PC-3 (cell line): ENCODE measurements at regions not wholly inside any gene's neighbourhood (a gene's known extent, or its start where the extent isn't known, plus 50 kb on each side); places are given as distances from the start of the nearest gene placed in this dataset.

Source experiments
- ATAC-seq: fragments of 200-7000 bp; cut with Tn5 transposase; 2 replicates; pipeline ENCODE4 v1.9.1; 2020; ENCODE audit warnings: mild to moderate bottlenecking, moderate library complexity
- BruUV-seq: library from RNA; stranded (reverse); fragments of 400-500 nt; replicated peaks from 2 replicates; lab custom pipeline; 2021; lab: Mats Ljungman, UMichigan
- CTCF ChIA-PET: fragments of 300-600 bp; sonication (Branson Sonifier 250); formaldehyde crosslinking; loops from one replicate; lab custom pipeline; 2022; ENCODE audit warnings: antibody characterized with exemption; lab: Charles Lee
- POLR2A ChIA-PET: fragments of 300-600 bp; sonication (Branson Sonifier 250); formaldehyde crosslinking; loops from one replicate; lab custom pipeline; 2022; ENCODE audit warnings: antibody characterized with exemption; ENCODE audit not compliant: unreplicated experiment; lab: Charles Lee
- DNase-seq: peaks from one replicate; pipeline ENCODE4 v3.0.0-alpha.2; 2015
- H2AFZ ChIP-seq: fragments of 300-600 bp; sonication (generic); 2 replicates; pipeline ENCODE4 v1.6.0; 2016; ENCODE audit warnings: antibody characterized with exemption, low read length
- H3F3A ChIP-seq: fragments of 300-600 bp; sonication (generic); one replicate; pipeline ENCODE4 v1.6.0; 2017; ENCODE audit warnings: antibody characterized with exemption, low read length, control low read depth, mild to moderate bottlenecking; ENCODE audit not compliant: unreplicated experiment
- H3K27ac ChIP-seq: fragments of 300-600 bp; sonication (generic); 2 replicates; pipeline ENCODE4 v1.5.1; 2016; ENCODE audit warnings: mild to moderate bottlenecking, low read length
- H3K27me3 ChIP-seq: fragments of 300-600 bp; sonication (generic); 2 replicates; pipeline ENCODE4 v1.6.1; 2016; ENCODE audit warnings: low read length, mixed read lengths
- H3K36me3 ChIP-seq: fragments of 300-600 bp; sonication (generic); 2 replicates; pipeline ENCODE4 v1.6.1; 2016; ENCODE audit warnings: low read depth, mixed run types, low read length, mixed read lengths
- H3K4me1 ChIP-seq: fragments of 300-600 bp; sonication (generic); 2 replicates; pipeline ENCODE4 v1.5.1; 2016; ENCODE audit warnings: low read length; ENCODE audit not compliant: insufficient read depth
- H3K4me2 ChIP-seq: fragments of 300-600 bp; sonication (generic); 2 replicates; pipeline ENCODE4 v1.6.0; 2016; ENCODE audit warnings: low read length
- H3K4me3 ChIP-seq: fragments of 300-600 bp; sonication (generic); 2 replicates; pipeline ENCODE4 v1.5.1; 2016; ENCODE audit warnings: mild to moderate bottlenecking, low read length, mixed read lengths
- H3K79me2 ChIP-seq: fragments of 300-600 bp; sonication (generic); 2 replicates; pipeline ENCODE4 v1.6.1; 2017; ENCODE audit warnings: low read length, mixed read lengths
- H3K9ac ChIP-seq: fragments of 300-600 bp; sonication (generic); 2 replicates; pipeline ENCODE4 v1.6.0; 2016; ENCODE audit warnings: mild to moderate bottlenecking, low read length
- H3K9me2 ChIP-seq: fragments of 300-600 bp; sonication (generic); replicated peaks from 2 replicates; pipeline ENCODE4 v1.6.1; 2016; ENCODE audit warnings: mixed run types, low read length, mixed read lengths
- H3K9me3 ChIP-seq: fragments of 300-600 bp; sonication (generic); 2 replicates; pipeline ENCODE4 v1.6.1; 2016; ENCODE audit warnings: low read length, mixed read lengths
- H4K20me1 ChIP-seq: fragments of 300-600 bp; sonication (generic); 2 replicates; pipeline ENCODE4 v1.6.1; 2016; ENCODE audit warnings: low read length, mixed read lengths
- CTCF ChIP-seq: fragments of 300-600 bp; sonication (generic); conservative IDR thresholded peaks from 2 replicates; pipeline ENCODE4 v1.5.1; 2017; ENCODE audit warnings: antibody characterized with exemption, low read depth, mild to moderate bottlenecking, low read length
- EZH2 ChIP-seq: fragments of 300-600 bp; sonication (generic); IDR thresholded peaks from one replicate; pipeline ENCODE4 v1.6.1; 2017; ENCODE audit warnings: antibody characterized with exemption, mild to moderate bottlenecking, low read length; ENCODE audit not compliant: unreplicated experiment
- EZH2phosphoT487 ChIP-seq: fragments of 300-600 bp; sonication (generic); IDR thresholded peaks from 2 replicates; pipeline ENCODE4 v1.6.1; 2018; ENCODE audit warnings: mild to moderate bottlenecking, antibody characterized with exemption, low read length, borderline replicate concordance
- intact Hi-C: fragments of 100-400 bp; cut with micrococcal nuclease; formaldehyde crosslinking; loops from 2 replicates; pipeline ENCODE4 v1.9.0; 2023

GRCh38 chr2:23246992-23247683 lies 137.8 kb upstream of the KLHL29 start:
- H3K27me3 ChIP-seq: peaks cover 14% of the 10 kb centered on the region; the same call in 1 of the 2 replicates
- intact Hi-C loops: no loop called here
- ChIA-PET CTCF (no interaction called here), POLR2A (no interaction called here)
- H3K4me3 ChIP-seq: no peak overlapping the region
- ATAC-seq: no peak
- DNase-seq: no peak
- H3K9me2 ChIP-seq: no peaks in the 10 kb centered on the region
- no peaks in the 10 kb centered on the region for H3F3A ChIP-seq
- no peaks in the 10 kb centered on the region for H3K4me1 ChIP-seq
- H4K20me1 ChIP-seq: no peaks in the 10 kb centered on the region
- H3K9me3 ChIP-seq: no peaks in the 10 kb centered on the region
- TF ChIP-seq EZH2phosphoT487 (no peak), CTCF (no peak), EZH2 (no peak)
- H3K4me2 ChIP-seq: no peak overlapping the region
- H3K9ac ChIP-seq: no peak overlapping the region
- no peak overlapping the region for H3K27ac ChIP-seq
- no peaks in the 10 kb centered on the region for H3K36me3 ChIP-seq
- BruUV-seq: no TSS peak
- no peaks in the 10 kb centered on the region for H3K79me2 ChIP-seq
- H2AFZ ChIP-seq: no peak overlapping the region

GRCh38 chr2:23248667-23249066 lies 136.3 kb upstream of the KLHL29 start:
- CTCF ChIA-PET: no interaction called here
- no peak overlapping the region for H3K4me2 ChIP-seq
- intact Hi-C loops: no loop called here
- DNase-seq: no peak
- H3K9me2 ChIP-seq: no peaks in the 10 kb centered on the region
- no peaks in the 10 kb centered on the region for H3K4me1 ChIP-seq
- no peak for TF ChIP-seq CTCF
- no peak for TF ChIP-seq EZH2phosphoT487
- TF ChIP-seq EZH2: no peak
- BruUV-seq: no TSS peak
- no peaks in the 10 kb centered on the region for H3F3A ChIP-seq
- no peak overlapping the region for H3K27ac ChIP-seq
- H4K20me1 ChIP-seq: no peaks in the 10 kb centered on the region
- no peaks in the 10 kb centered on the region for H3K36me3 ChIP-seq
- H3K9ac ChIP-seq: no peak overlapping the region
- no peaks in the 10 kb centered on the region for H3K9me3 ChIP-seq
- no peak overlapping the region for H2AFZ ChIP-seq
- ATAC-seq: no peak
- H3K79me2 ChIP-seq: no peaks in the 10 kb centered on the region
- POLR2A ChIA-PET: no interaction called here
- peaks cover 14% of the 10 kb centered on the region; the same call in 1 of the 2 replicates for H3K27me3 ChIP-seq
- no peak overlapping the region for H3K4me3 ChIP-seq

- intact Hi-C loops: no loop called here
- Histone ChIP-seq H3F3A (no peaks in the 10 kb centered on the region), H3K9me3 (no peaks in the 10 kb centered on the region), H3K4me3 (no peak overlapping the region), H3K9ac (no peak overlapping the region), H3K27me3 (peaks cover 14% of the 10 kb centered on the region; the same call in 1 of the 2 replicates), H3K4me1 (no peaks in the 10 kb centered on the region), H2AFZ (no peak overlapping the region), H3K79me2 (no peaks in the 10 kb centered on the region), H3K4me2 (no peak overlapping the region), H3K27ac (no peak overlapping the region), H3K36me3 (no peaks in the 10 kb centered on the region), H4K20me1 (no peaks in the 10 kb centered on the region), H3K9me2 (no peaks in the 10 kb centered on the region)
- TF ChIP-seq EZH2phosphoT487 (no peak), EZH2 (no peak), CTCF (no peak)
- BruUV-seq: no TSS peak
- ChIA-PET POLR2A (no interaction called here), CTCF (no interaction called here)
- DNase-seq: no peak
- ATAC-seq: no peak
These were observed 135.6 kb upstream of the KLHL29 start for GRCh38 chr2:23249348-23249747.
